Mucosa of gallbladder (tissue), 1 donor: ENCODE measurements at regions not wholly inside any gene's neighbourhood (a gene's known extent, or its start where the extent isn't known, plus 50 kb on each side); places are given as distances from the start of the nearest gene placed in this dataset.

Experiments
- DNase-seq: peaks from one replicate; pipeline ENCODE4 v3.0.0-alpha.2; 2020; ENCODE audit warnings: low spot score
- donor health status: DM: no; HTN: no; CAD: no.

- DNase-seq: no peak
Measured at GRCh38 chr21:19621837-19622496, 1218.4 kb upstream of the TMPRSS15 start.

GRCh38 chr21:19640964-19641363 lies 1237.4 kb upstream of the TMPRSS15 start:
- no peak for DNase-seq

GRCh38 chr21:19648391-19648790 lies 1244.8 kb upstream of the TMPRSS15 start:
- DNase-seq: no peak

GRCh38 chr21:19683492-19683891 lies 1279.9 kb upstream of the TMPRSS15 start:
- DNase-seq: no peak

GRCh38 chr21:19684328-19684727 lies 1280.7 kb upstream of the TMPRSS15 start:
- DNase-seq: no peak

GRCh38 chr21:19692231-19692630 lies 1288.6 kb upstream of the TMPRSS15 start:
- no peak for DNase-seq

GRCh38 chr21:19695796-19696195 lies 1292.2 kb upstream of the TMPRSS15 start:
- DNase-seq: no peak

- no peak for DNase-seq
Measured at GRCh38 chr21:19700476-19700875, 1296.9 kb upstream of the TMPRSS15 start.

GRCh38 chr21:19702726-19703125 lies 1295.5 kb upstream of the NCAM2 start:
- DNase-seq: no peak

- DNase-seq: no peak
Measured at GRCh38 chr21:19704832-19705231, 1293.4 kb upstream of the NCAM2 start.

- DNase-seq: no peak
Measured at GRCh38 chr21:19712441-19712840, 1285.8 kb upstream of the NCAM2 start.

- no peak for DNase-seq
Measured at GRCh38 chr21:19713313-19713712, 1284.9 kb upstream of the NCAM2 start.

GRCh38 chr21:19724081-19724480 lies 1274.1 kb upstream of the NCAM2 start:
- DNase-seq: no peak

GRCh38 chr21:19731251-19731650 lies 1267.0 kb upstream of the NCAM2 start:
- no peak for DNase-seq

GRCh38 chr21:19759836-19760235 lies 1238.4 kb upstream of the NCAM2 start:
- DNase-seq: no peak

- no peak for DNase-seq
Measured at GRCh38 chr21:19767546-19767945, 1230.7 kb upstream of the NCAM2 start.

GRCh38 chr21:19771881-19772280 lies 1226.3 kb upstream of the NCAM2 start:
- no peak for DNase-seq

- DNase-seq: no peak
Measured at GRCh38 chr21:19776076-19776475, 1222.1 kb upstream of the NCAM2 start.

- no peak for DNase-seq
Measured at GRCh38 chr21:19781881-19782652, 1216.1 kb upstream of the NCAM2 start.

- DNase-seq: no peak
Measured at GRCh38 chr21:19785941-19786340, 1212.3 kb upstream of the NCAM2 start.

GRCh38 chr21:19792004-19792403 lies 1206.2 kb upstream of the NCAM2 start:
- DNase-seq: no peak

- DNase-seq: no peak
Measured at GRCh38 chr21:19807201-19807600, 1191.0 kb upstream of the NCAM2 start.

GRCh38 chr21:19810779-19811178 lies 1187.4 kb upstream of the NCAM2 start:
- DNase-seq: no peak

GRCh38 chr21:19830446-19830845 lies 1167.8 kb upstream of the NCAM2 start:
- no peak for DNase-seq
